SK-N-SH (cell line): ENCODE measurements at regions not wholly inside any gene's neighbourhood (a gene's known extent, or its start where the extent isn't known, plus 50 kb on each side); places are given as distances from the start of the nearest gene placed in this dataset.

Experiments
- CTCF ChIA-PET: fragments of 300-600, 350-600 bp; formaldehyde crosslinking; extraction: SDS; loops from one replicate; lab custom pipeline; 2021; lab: Yijun Ruan, JAX
- POLR2A ChIA-PET: fragments of 350-600 bp; sonication (Branson Sonifier 250); formaldehyde crosslinking; extraction: SDS; loops from one replicate; lab custom pipeline; 2020; ENCODE audit warnings: antibody characterized with exemption, inconsistent platforms; lab: Yijun Ruan, JAX
- DNase-seq: peaks from one replicate; pipeline ENCODE4 v3.0.0; 2012
- H2AFZ ChIP-seq: fragments of 200-600 bp; sonication (generic); 2 replicates; pipeline ENCODE4 v1.8.1; 2016; ENCODE audit warnings: antibody characterized with exemption, mild to moderate bottlenecking, low read depth
- H3F3A ChIP-seq: fragments of 200-600 bp; sonication (generic); replicated peaks from 2 replicates; pipeline ENCODE3; 2016; ENCODE audit warnings: antibody characterized with exemption, mild to moderate bottlenecking; ENCODE audit not compliant: insufficient read depth
- H3K27ac ChIP-seq, 2 experiments: fragments of 200-500 bp in 1 of 2; fragments of 200-600 bp in 1 of 2; sonication (Bioruptor generic) in 1 of 2; sonication (generic), shearing (Covaris generic) in 1 of 2; 2 replicates each; pipeline versions ENCODE4 v1.5.1 to v1.6.1; 2014 to 2016; ENCODE audit warnings: low read depth in 2 of 2, inconsistent platforms in 1 of 2, low read length in 1 of 2, mild to moderate bottlenecking in 1 of 2, mixed read lengths in 1 of 2
- H3K27me3 ChIP-seq: fragments of 200-600 bp; sonication (generic), shearing (Covaris generic); 2 replicates; pipeline ENCODE4 v1.6.1; 2016; ENCODE audit warnings: mixed run types; ENCODE audit not compliant: insufficient read depth
- H3K36me3 ChIP-seq, 2 experiments: fragments of 200-500 bp in 1 of 2; fragments of 200-600 bp in 1 of 2; sonication (Bioruptor generic) in 1 of 2; sonication (generic) in 1 of 2; replicated peaks in 1 of 2; 2 replicates each; pipeline versions ENCODE3 to v1.5.1; 2014 to 2016; ENCODE audit warnings: low read length in 1 of 2, mild to moderate bottlenecking in 1 of 2; ENCODE audit not compliant: insufficient read depth in 2 of 2, control insufficient read depth in 1 of 2
- H3K4me1 ChIP-seq, 2 experiments: fragments of 200-500 bp in 1 of 2; fragments of 200-600 bp in 1 of 2; sonication (Bioruptor generic) in 1 of 2; sonication (generic), shearing (Covaris generic) in 1 of 2; 2 replicates each; pipeline versions ENCODE4 v1.5.1 to v1.6.1; 2014 to 2016; ENCODE audit warnings: low read depth in 1 of 2, low read length in 1 of 2, mixed run types in 1 of 2; ENCODE audit not compliant: insufficient read depth in 2 of 2, control insufficient read depth in 1 of 2
- H3K4me2 ChIP-seq: fragments of 200-600 bp; sonication (generic), shearing (Covaris generic); 2 replicates; pipeline ENCODE4 v1.6.1; 2017; ENCODE audit warnings: mixed run types
- H3K4me3 ChIP-seq, 2 experiments: fragments of 200-500 bp in 1 of 2; fragments of 200-600 bp in 1 of 2; sonication (Bioruptor generic) in 1 of 2; sonication (generic), shearing (Covaris generic) in 1 of 2; 2 replicates each; pipeline versions ENCODE4 v1.5.1 to v1.8.1; 2014 to 2016; ENCODE audit warnings: low read depth in 2 of 2, inconsistent platforms in 1 of 2, low read length in 1 of 2, mild to moderate bottlenecking in 1 of 2, mixed read lengths in 1 of 2, moderate library complexity in 1 of 2
- H3K79me2 ChIP-seq: fragments of 200-600 bp; sonication (generic); 2 replicates; pipeline ENCODE4 v1.8.1; 2017; ENCODE audit warnings: mild to moderate bottlenecking; ENCODE audit not compliant: insufficient read depth
- H3K9ac ChIP-seq: fragments of 200-600 bp; sonication (generic); 2 replicates; pipeline ENCODE4 v1.6.1; 2017; ENCODE audit warnings: mixed run types
- H3K9me2 ChIP-seq: fragments of 200-600 bp; sonication (generic); 2 replicates; pipeline ENCODE4 v1.6.1; 2017; ENCODE audit warnings: mixed run types
- H3K9me3 ChIP-seq: fragments of 200-600 bp; sonication (generic); 2 replicates; pipeline ENCODE4 v1.6.1; 2017; ENCODE audit warnings: mixed run types, mild to moderate bottlenecking, moderate library complexity
- H4K20me1 ChIP-seq: fragments of 200-600 bp; sonication (generic); 2 replicates; pipeline ENCODE4 v1.6.1; 2017; ENCODE audit warnings: mild to moderate bottlenecking, mixed run types; ENCODE audit not compliant: insufficient read depth
- CHD2 ChIP-seq: fragments of 150-350 bp; IDR thresholded peaks from 2 replicates; pipeline ENCODE4 v1.6.1; 2018; ENCODE audit warnings: low read length; ENCODE audit not compliant: partially characterized antibody
- EP300 ChIP-seq, 2 experiments: IDR thresholded peaks; 2 replicates each; pipeline versions ENCODE4 v1.4.0 to v1.6.1; 2012; ENCODE audit warnings: borderline replicate concordance in 1 of 2, low read depth in 1 of 2, low read length in 1 of 2
- EZH2phosphoT487 ChIP-seq: fragments of 200-600 bp; sonication (generic); IDR thresholded peaks from 2 replicates; pipeline ENCODE4 v1.6.1; 2017; ENCODE audit warnings: low read depth, mixed run types, mild to moderate bottlenecking, antibody characterized with exemption, moderate library complexity, borderline replicate concordance
- FOSL2 ChIP-seq: IDR thresholded peaks from 2 replicates; pipeline ENCODE4 v1.4.0; 2012; ENCODE audit warnings: low read depth, mild to moderate bottlenecking, moderate library complexity, borderline replicate concordance
- GABPA ChIP-seq: IDR thresholded peaks from 2 replicates; pipeline ENCODE4 v1.4.0; 2012; ENCODE audit warnings: low read depth, mild to moderate bottlenecking
- JUND ChIP-seq: IDR thresholded peaks from 2 replicates; pipeline ENCODE4 v1.4.0; 2012
- NFIC ChIP-seq: IDR thresholded peaks from 2 replicates; pipeline ENCODE4 v1.4.0; 2012; ENCODE audit warnings: borderline replicate concordance
- POLR2AphosphoS5 ChIP-seq: IDR thresholded peaks from 2 replicates; pipeline ENCODE4 v1.6.1; 2012; ENCODE audit warnings: low read depth, low read length
- SMC3 ChIP-seq: IDR thresholded peaks from 2 replicates; pipeline ENCODE4 v1.6.1; 2012; ENCODE audit warnings: low read depth, low read length, improper control_type of control experiment
- TAF1 ChIP-seq: IDR thresholded peaks from 2 replicates; pipeline ENCODE4 v1.6.1; 2012; ENCODE audit warnings: low read depth, mild to moderate bottlenecking, low read length, moderate library complexity, borderline replicate concordance
- TCF12 ChIP-seq: IDR thresholded peaks from 2 replicates; pipeline ENCODE4 v1.4.0; 2012
- WGBS: methylation state at CpG from one replicate; pipeline ENCODE4 v1.1.6; 2017; ENCODE audit warnings: low lambda C conversion rate; 5-methylcytosine and 5-hydroxymethylcytosine counted together
- TF ChIP-seq, protein P1 (sequence below): IDR thresholded peaks from 2 replicates; pipeline ENCODE4 v1.4.0; 2012; ENCODE audit warnings: low read depth, borderline replicate concordance
- TF ChIP-seq, protein P2 (sequence below): fragments of 150-350 bp; IDR thresholded peaks from 2 replicates; pipeline ENCODE4 v1.6.1; 2016; ENCODE audit warnings: mild to moderate bottlenecking, low read depth, low read length
- TF ChIP-seq, protein P3 (sequence below): fragments of 150-350 bp; IDR thresholded peaks from 2 replicates; pipeline ENCODE4 v1.6.1; 2017; ENCODE audit warnings: antibody characterized with exemption, low read length, low read depth, borderline replicate concordance

DNA sequence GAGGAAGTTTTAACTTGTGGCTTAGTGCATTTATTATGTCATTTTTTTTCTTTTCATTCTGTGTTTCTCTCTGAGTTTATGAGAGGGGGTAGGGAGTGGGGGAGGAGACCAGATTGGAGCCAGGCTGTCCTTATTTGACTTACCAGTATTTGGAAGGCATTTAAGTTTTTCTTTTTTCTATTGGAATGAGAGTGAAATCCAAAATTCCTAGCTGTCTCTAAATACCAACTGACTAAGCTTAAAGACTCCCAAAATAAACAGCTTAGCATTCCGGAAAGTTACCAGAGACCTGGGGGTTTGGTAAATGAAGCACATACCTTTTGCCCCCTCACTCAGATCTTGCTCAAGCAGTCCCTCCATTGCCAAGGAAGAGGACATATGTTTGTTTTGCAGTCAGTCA is 581.9 kb upstream of the BRINP1 start:
- H3K27ac ChIP-seq: no peak overlapping the region; a peak in 1 of 4 replicates

GRCh38 chr9:119945686-119946085 is 576.5 kb upstream of the BRINP1 start:
- H3K4me1 ChIP-seq: no peaks in the 10 kb centered on the region; a peak in 1 of 4 replicates

More for the DNA sequence above, 581.9 kb upstream of the BRINP1 start:
- H3K9me3 ChIP-seq: no peaks in the 10 kb centered on the region
- ChIA-PET POLR2A (no interaction called here), CTCF (interaction anchor here (1.4 to 4.0 kb wide), 2 partner anchors 18 to 526 kb away, joined by 3 to 13 read pairs; no protein-coding TSS in a partner anchor)
- no peak overlapping the region for H3K4me2 ChIP-seq
- H2AFZ ChIP-seq: no peak overlapping the region
- whole genome bisulfite sequencing: 20% methylated on average over 1 of the region's 1 CpG
- H3K36me3 ChIP-seq: no peaks in the 10 kb centered on the region
- H3K9ac ChIP-seq: no peak overlapping the region
- no peaks in the 10 kb centered on the region for H3K79me2 ChIP-seq
- H3K9me2 ChIP-seq: no peaks in the 10 kb centered on the region
- no peaks in the 10 kb centered on the region for H3K27me3 ChIP-seq
- no peaks in the 10 kb centered on the region for H4K20me1 ChIP-seq
- no peak for TF ChIP-seq TAF1
- TF ChIP-seq, protein P1, sequence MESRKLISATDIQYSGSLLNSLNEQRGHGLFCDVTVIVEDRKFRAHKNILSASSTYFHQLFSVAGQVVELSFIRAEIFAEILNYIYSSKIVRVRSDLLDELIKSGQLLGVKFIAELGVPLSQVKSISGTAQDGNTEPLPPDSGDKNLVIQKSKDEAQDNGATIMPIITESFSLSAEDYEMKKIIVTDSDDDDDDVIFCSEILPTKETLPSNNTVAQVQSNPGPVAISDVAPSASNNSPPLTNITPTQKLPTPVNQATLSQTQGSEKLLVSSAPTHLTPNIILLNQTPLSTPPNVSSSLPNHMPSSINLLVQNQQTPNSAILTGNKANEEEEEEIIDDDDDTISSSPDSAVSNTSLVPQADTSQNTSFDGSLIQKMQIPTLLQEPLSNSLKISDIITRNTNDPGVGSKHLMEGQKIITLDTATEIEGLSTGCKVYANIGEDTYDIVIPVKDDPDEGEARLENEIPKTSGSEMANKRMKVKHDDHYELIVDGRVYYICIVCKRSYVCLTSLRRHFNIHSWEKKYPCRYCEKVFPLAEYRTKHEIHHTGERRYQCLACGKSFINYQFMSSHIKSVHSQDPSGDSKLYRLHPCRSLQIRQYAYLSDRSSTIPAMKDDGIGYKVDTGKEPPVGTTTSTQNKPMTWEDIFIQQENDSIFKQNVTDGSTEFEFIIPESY: no peak
- TF ChIP-seq GABPA: no peak
- TF ChIP-seq, protein P2, sequence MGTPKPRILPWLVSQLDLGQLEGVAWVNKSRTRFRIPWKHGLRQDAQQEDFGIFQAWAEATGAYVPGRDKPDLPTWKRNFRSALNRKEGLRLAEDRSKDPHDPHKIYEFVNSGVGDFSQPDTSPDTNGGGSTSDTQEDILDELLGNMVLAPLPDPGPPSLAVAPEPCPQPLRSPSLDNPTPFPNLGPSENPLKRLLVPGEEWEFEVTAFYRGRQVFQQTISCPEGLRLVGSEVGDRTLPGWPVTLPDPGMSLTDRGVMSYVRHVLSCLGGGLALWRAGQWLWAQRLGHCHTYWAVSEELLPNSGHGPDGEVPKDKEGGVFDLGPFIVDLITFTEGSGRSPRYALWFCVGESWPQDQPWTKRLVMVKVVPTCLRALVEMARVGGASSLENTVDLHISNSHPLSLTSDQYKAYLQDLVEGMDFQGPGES: no peak
- DNase-seq: no peak
- H3F3A ChIP-seq: no peaks in the 10 kb centered on the region
- no peaks in the 10 kb centered on the region for H3K4me1 ChIP-seq
- no peak overlapping the region for H3K4me3 ChIP-seq

More at GRCh38 chr9:119945686-119946085, 576.5 kb upstream of the BRINP1 start:
- DNase-seq: no peak
- no peaks in the 10 kb centered on the region for H3F3A ChIP-seq
- no peak overlapping the region for H2AFZ ChIP-seq
- no peaks in the 10 kb centered on the region for H3K79me2 ChIP-seq
- H3K9ac ChIP-seq: no peak overlapping the region
- no peaks in the 10 kb centered on the region for H3K9me3 ChIP-seq
- 25% methylated on average over 7 of the region's 7 CpGs for WGBS
- no peaks in the 10 kb centered on the region for H4K20me1 ChIP-seq
- H3K4me2 ChIP-seq: no peak overlapping the region
- ChIA-PET POLR2A (no interaction called here), CTCF (interaction anchor here (0.7 to 3.0 kb wide), 4 partner anchors 12 to 404 kb away, joined by 3 to 11 read pairs (median 6); no protein-coding TSS in a partner anchor)
- no peak overlapping the region for H3K4me3 ChIP-seq
- H3K9me2 ChIP-seq: no peaks in the 10 kb centered on the region
- H3K27ac ChIP-seq: no peak overlapping the region
- TF ChIP-seq TCF12 (no peak), CHD2 (no peak), SMC3 (no peak), JUND (no peak), TAF1 (no peak), POLR2AphosphoS5 (no peak), GABPA (no peak), EZH2phosphoT487 (no peak), EP300 (IDR thresholded peaks at IDR 0.05; ENCODE audit: borderline replicate concordance in 1 of 2, low read depth in 1 of 2, low read length in 1 of 2) (no peak), NFIC (no peak), FOSL2 (no peak)
- TF ChIP-seq, protein P3, sequence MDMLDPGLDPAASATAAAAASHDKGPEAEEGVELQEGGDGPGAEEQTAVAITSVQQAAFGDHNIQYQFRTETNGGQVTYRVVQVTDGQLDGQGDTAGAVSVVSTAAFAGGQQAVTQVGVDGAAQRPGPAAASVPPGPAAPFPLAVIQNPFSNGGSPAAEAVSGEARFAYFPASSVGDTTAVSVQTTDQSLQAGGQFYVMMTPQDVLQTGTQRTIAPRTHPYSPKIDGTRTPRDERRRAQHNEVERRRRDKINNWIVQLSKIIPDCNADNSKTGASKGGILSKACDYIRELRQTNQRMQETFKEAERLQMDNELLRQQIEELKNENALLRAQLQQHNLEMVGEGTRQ: no peak
- TF ChIP-seq, protein P2: no peak
- no peaks in the 10 kb centered on the region for H3K27me3 ChIP-seq
- H3K36me3 ChIP-seq: no peaks in the 10 kb centered on the region
